HG03025 (cell line): ENCODE measurements at regions not wholly inside any gene's neighbourhood (a gene's known extent, or its start where the extent isn't known, plus 50 kb on each side); places are given as distances from the start of the nearest gene placed in this dataset.

Source experiments
- ATAC-seq: cut with Tn5 transposase; IDR thresholded peaks from one replicate; pipeline ENCODE4 v1.9.1; 2021; ENCODE audit warnings: mild to moderate bottlenecking, moderate library complexity; ENCODE audit not compliant: unreplicated experiment, low FRiP score

DNA sequence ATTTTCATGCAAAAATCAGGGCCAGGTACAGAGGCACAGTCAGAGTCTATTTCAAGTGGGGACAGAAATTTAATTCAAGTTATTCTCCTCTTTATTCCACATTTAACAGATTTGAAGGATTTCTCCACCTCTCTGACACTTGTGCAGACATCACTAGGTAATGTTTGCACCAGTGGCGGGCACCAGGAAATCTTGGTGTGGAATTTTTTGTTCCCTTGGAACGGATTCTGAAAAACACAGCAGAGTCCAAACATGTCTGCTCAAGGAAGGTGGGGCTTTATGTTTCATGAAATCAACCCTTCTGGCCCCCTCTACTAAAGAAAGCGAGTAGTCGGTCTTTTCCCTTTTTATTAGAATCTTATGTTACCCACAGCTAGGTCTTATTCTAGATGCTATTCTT is 271.2 kb upstream of the MDFIC2 start:
- no peak for ATAC-seq

DNA sequence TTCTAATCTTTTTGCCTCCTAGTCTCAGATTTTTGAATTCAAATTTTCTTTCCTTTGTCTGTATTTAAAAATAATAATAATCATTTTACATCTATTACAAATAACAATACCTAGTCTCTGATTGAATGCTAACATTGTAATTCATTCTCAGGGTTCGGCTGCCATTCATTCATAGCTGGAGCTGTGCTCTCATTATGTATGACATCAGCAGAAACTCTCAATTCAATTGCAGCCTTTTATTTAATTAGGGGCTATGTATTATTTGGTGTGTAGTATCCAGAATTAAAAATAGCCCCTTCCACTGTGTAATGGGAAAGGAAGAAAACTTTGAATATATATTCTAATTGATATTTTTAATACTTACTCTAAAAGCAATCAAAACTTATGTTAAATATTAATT is 270.4 kb upstream of the MDFIC2 start:
- no peak for ATAC-seq

DNA sequence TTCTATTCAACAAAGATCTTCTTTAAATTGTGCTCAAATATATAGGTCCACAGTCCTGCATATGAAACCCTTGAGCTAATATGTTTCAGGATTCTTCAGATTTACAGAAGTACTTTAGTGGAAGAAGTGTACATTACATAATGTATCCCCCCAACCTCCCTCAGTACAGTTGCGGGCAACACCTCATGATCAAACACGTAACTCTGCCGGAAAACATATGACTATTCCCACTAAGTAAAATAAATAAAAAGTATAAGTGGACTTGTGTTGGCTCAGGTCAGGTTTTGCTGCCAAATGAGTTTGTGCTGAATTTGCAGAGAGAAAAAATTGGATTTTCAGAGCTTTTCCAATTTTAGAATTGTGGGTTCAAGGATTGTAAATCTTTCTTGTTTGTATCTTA is 267.6 kb upstream of the MDFIC2 start:
- no peak for ATAC-seq

DNA sequence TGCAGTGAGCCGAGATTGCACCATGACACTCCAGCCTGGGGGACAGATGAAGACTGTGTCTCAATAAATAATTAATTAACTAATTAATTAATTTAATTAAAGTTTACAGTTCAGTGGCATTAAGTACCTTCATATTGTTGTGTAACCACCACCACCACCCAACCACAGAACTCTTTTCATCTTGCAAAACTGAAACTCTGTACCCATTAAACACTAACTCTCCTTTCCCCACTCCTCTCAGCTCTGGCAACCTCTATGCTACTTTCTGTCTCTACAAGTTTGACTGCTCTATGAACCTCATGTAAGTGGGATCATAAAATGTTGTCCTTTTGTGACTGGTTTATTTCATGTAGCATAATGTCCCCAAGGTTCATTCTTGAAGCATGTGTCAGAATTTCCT is 259.3 kb upstream of the MDFIC2 start:
- no peak for ATAC-seq

DNA sequence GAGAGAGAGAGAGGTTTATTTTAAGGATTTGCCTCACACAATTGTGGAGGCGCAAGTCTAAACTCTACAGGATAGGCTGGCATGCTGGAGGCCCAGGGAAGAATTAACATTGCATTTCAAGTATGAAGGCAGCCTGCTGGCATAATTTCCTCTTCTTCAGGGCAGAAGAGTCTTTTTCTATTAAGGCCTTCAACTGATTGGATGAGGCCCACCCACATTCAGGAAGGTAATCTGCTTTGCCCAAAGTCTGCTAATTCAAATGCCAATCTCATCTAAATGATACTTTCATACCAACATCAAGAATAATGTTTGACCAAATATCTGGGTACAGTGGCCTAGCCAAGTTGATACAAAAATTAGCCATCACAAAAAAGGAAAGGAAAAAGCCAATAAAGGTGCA is 258.1 kb upstream of the MDFIC2 start:
- no peak for ATAC-seq

DNA sequence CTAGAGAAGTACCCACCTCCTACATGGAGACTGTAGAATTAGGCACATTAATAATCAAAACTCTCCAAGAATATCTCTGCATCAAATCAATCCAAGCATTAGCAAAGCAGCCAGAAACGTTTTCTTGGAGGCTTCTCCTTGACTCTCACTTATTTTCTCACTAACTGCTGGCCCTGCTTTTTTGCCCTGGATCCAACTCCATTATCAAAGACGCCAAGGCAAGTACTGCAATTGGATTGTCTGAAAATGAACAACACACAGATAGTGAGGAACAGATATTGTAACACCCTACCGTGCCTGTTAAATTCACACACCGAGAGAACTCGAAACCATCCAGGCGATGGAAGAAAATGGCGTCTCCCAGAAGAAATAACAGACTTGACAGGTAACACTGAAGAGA is 256.2 kb upstream of the MDFIC2 start:
- no peak for ATAC-seq

DNA sequence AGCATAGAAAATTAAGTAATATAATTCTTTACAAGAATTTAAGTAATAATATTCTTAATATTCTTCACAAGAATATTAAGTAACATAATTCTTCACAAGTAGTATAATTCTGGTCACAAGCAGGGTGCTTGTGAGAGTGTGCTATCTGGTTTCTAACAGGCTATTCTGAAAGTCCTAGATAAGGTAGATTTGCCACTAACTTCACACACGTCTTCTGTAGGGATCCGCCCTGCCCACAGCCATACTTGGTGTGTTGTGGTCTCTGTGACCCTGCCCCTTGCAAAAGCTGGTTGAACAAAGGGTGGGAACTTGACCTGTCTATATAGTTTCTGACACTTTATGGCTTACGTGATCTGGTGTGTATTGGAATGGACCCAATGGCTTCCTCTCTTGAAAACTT is 253.4 kb upstream of the MDFIC2 start:
- no peak for ATAC-seq

DNA sequence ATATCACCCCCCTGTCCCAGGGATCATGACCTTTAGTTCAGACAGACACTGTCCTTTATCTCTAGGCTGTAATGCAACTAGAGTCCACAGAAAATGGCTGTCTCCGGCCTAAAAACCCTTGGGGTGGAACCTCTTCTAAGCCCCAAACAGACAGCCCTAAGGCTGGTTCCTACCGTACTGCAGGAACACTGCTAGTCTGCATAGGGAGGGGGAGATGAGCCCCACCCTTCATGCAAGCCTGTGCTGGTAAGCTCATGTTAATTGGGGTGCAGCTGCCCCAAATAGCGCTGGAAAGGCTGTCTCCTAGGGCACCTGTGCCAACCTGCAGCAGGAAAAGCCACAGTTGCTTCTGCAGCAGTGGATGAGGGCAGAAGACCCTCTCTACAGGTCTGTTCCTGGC is 252.1 kb upstream of the MDFIC2 start:
- no peak for ATAC-seq

DNA sequence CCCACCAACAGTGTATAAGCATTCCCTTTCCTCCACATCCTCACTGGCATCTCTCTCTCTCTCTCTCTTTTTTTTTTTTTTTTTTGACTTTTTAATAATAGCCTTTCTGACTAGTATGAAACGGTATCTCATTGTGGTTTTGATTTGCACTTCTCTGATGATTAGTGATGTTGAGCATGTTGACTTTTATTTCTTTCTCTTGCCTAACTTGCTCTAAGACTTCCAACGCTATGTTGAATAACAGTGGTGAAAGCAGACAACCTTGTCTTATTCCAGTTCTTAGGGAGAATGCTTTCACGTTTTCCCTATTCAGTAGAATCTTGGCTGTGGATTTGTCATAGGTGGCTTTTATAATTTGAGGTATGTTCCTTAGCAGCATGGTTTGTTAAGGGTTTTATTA is 249.4 kb upstream of the MDFIC2 start:
- ATAC-seq = no peak

DNA sequence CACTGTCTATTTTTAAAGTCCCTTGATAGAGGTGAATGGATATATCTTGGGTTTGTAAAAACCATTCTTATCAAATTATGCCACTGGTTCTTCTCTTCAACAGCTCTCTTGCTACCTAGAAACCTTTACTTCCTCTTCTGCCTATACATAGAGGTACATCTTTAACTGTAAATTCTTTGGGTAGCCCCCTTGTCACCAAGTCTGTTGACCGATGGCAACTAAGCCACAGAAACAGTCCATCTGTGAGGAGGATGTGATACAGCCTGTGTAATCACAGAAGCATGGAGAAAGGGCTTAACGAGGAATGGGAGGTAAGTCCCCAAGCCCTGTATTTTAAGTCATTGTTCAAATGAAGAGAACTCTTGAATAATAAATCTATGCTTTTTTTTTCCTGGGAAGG is 246.5 kb upstream of the MDFIC2 start:
- ATAC-seq = no peak

DNA sequence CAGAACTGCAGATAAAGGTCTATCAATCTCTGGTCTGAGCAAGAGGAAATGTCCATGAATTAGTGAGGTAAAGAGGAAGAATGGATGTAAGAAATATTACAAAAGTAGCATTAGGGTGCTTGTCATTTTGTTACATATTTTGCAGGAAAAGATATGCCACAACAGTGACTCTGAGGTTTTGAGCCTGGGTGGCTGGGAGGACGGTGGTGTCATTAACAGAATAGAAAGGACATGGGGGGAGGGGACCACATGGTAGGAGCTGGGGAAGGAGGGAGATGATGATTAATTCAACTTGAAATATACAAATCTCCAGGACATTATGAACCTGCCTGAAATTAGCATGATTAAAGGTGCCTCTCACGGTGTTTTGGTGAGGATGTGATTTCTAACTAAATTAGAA is 245.5 kb upstream of the MDFIC2 start:
- ATAC-seq = no peak

DNA sequence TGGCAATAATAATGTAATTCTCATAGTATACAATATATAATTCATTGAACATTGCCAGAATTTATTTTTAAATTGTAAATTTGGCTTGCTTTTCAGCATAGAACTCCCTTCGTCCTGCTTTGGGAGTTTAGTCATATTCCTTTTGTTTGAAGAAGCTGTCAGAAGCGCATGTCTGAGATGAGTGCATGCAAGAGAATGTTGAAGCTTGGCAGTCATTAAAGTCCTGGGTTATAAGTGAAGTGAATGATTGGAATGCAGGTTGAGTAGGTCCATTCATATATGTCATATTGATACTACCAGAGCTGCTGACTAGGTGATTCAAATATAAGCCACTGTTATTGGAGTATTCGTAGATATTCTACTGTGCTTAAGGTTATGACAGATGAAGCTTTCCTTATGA is 243.6 kb upstream of the MDFIC2 start:
- ATAC-seq = no peak

DNA sequence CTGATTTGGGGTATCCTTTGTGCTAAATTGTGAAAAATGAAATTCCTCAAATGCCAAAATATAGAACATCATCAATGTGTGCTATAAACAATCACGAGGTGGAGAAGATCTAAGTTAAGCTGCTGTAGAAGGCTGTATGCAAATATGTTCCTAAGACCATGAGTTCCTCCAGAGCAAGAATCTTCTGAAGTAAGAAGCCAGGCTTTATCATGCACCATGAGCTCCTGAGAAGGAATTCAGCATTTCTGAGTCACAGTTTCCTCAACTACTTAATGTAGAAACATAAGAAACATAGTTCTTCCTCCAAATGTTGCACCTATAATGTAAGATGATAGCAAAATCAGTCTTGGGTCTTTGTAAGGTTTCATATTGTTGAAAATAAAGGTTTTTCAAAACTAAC is 241.7 kb upstream of the MDFIC2 start:
- no peak for ATAC-seq

DNA sequence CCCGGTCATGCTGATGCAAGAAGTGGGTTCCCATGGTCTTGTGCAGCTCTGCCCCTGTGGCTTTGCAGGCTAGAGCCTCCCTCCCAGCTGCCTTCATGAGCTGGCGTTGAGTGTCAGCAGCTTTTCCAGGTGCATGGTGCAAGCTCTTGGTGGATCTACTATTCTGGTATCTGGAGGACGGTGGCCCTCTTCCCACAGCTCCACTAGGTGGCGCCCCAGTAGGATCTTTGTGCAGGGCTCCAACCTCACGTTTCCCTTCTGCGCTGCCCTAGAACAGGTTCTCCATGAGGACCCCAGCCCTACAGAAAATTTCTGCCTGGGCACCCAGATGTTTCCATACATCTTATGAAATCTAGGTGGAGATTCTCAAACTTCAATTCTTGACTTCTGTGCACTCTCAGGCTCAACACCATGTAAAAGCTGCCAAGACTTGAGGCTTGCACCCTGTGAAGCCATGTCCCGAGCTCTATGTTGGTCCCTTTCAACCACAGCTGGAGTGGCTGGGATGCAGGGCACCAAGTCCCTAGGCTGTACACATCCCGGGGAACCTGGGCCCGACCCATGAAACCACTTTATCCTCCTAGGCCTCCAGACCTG is 238.4 kb upstream of the MDFIC2 start:
- peak; percentile 87 for ATAC-seq

DNA sequence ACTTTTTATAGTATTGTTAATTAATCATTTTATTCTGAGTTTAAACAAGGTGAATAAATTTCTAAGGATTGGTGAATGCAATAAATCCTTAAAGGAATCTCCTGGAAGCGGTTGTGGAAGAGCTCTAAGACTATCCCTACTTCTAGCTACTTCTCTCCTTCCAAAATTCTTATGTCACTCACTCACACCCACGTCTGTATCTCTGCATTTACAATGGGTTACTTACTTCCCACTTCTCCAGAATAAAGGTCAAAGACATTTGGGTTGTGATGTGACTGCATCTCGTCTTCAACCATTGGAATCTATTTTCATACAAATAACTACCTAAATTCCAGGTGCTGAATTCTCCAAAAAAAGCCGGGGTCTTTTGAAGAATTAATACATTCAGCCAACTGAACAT is 234.2 kb upstream of the MDFIC2 start:
- no peak for ATAC-seq

DNA sequence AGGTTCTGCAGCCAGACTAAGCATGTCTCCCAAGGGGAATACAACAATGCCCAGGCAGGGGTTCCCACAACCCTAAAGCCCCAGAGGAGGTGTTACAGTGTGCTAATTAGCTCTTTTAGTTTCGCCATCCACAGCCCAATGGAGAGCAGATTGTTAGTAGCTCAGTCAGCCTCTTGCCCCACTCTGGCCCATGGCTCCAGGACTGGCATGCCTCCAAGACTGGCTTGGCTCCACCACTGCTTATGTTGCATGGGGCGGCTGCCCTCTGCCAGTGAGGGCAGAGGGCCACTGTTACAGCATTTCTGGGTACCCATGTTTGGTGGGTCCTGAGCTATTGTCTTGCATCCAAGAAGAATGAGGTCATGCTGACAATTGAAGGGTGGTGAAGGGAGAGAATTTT is 231.1 kb upstream of the MDFIC2 start:
- ATAC-seq = no peak

DNA sequence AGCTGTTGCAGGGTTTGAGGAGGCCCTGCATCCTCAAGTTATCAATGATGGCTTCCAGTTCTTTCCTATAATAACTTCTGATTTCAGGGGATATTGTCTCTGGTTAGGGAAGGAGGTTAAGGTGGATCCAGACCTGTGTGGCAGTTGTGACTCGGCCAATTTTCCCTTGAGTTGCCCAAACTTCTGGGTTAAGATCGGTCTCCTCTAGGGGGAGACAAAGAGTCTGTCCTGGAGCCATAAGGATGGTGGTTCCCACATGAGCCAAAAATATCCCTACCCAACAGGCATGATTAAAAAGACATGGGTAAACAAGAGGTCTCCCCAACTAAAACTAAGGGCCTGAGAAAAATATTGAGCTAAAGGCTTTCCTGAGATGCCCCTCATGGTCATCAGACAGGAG is 227.5 kb upstream of the MDFIC2 start:
- ATAC-seq = no peak

DNA sequence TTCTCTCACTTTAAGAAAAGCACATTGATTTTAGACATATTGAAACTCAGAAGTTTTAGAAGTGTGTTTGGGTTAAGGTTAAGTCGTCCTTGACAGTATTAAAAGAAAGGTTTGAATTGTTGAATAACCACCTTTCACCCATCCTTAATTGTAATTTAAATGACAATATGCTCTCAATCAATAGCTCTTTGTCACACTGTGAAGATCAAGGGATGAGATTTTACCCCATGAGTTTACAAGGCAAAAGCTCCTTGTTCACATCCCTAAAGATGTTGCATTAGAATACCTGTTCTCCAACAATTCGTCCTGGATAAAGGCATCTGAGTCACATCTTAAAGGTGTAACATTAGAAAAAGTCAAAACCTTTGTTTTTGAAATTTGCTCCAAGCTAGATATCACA is 220.4 kb upstream of the MDFIC2 start:
- ATAC-seq = no peak

DNA sequence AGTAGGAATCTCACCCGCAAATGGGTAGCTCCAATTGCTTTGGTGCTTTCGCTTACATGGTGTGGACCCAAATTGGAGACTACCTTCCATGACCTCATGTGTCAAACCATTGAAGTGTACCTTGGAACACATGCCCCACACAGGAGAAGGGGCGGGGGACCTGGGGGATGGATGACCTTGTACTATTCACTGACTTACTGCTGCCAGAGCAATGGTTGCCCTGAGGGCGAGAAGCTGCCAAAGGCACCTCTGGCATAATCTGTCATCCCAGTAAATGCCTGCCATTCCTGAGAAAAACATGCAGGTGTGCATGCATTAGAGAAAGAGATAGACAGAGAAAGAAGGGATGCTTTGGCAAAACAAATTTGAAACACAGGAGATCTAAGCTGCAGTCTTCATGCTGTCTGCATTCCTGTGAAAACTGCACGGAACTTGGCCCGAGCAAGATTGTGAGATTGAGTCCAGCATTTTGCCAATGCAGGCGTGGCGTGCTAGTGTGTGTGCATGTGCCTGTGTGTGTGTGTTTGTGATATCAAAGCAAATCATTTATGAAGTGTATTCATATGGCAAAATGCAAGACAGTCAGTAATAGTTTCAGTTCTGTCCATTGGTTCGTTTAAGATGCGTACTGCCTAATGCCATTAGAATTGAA is 219.5 kb upstream of the MDFIC2 start:
- no peak for ATAC-seq

DNA sequence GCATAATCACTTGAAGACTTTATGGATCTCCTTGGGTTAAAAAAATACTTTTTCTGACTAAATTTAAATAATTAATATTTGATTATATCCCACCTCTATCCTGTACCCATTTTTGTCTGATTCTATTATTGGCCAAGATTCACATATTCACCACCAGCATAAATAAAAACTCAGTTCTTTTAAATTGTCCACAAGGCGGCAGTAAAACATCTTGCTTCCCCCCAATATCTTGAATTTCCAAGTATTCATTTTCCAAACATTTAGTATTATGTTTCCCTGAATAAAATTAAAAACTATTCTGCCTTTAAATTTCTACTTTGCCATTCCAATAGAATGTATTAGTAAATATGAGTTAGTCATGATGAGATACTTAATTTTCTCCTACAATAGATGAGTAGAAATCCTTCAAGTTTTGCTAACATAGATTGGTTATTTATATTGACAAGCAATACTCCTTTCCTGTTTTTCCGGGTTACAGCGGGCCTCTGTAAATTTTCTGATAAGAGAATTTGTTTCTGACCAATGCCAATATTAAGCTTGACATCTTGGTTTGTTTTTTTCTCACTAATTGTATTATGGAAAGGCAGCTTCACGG is 218.7 kb upstream of the MDFIC2 start:
- ATAC-seq = no peak

DNA sequence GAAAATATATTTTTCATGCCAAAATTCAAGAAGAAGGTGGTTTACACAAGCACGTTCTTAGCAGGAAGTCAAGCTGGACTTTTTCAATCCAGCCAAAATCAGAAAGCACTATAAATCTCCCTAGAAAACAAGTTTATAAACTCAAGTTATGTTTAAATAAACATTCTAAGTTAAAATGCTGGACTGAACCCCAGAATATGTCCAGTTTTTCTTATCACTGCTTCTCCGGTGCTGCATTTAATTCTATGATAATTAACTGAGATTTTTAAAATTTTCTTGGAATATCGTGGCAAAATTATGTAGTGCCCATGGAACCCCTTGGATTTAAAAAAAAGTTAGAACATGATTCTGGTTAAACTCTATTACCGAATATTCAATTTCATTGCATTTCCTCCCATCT is 218.2 kb upstream of the MDFIC2 start:
- no peak for ATAC-seq

DNA sequence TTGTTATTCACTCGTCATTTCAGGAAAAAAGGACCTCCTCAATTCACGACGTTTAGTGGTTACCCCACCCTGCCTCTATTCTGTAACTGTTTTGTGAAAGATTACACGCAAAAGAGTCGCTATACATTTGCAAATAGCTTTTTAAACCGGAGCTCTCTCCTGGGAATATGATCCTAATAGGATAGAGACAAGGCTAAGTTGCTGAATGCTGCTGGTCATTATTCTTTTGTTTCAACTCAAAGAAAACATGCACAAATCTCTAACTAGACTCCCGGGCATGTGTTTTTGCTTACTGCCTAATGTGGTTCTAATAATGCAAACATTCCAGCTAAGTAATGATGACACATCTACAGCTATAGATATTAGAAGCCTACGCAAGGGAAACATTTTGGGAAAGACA is 214.6 kb upstream of the MDFIC2 start:
- ATAC-seq = no peak
